ENCODE measurements at regions not wholly inside any gene's neighbourhood (a gene's known extent, or its start where the extent isn't known, plus 50 kb on each side); places are given as distances from the start of the nearest gene placed in this dataset.

DNA sequence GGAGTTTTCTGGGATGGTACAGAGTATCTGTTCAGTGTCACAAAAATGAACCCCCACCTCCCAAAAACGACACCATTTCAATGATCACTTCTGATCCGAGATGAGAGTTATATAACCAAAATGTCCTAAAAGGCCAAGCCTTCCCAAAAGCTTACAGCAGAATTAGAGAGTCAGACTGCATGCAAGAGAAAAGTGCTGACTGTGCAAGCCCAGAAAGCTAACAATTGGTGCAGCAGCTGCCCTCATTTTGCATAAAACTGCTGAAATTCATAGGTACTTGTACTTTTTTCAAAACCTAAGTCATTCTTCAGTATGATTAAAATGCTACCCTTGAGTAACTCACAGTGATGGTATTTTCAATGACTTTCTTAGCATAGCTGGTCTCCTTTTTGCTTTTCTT, 819.6 kb upstream of the ARGLU1 start:
- no peak overlapping the region for H3K4me3 ChIP-seq
- H3K4me1 ChIP-seq, result no peaks in the 10 kb centered on the region
- no peak for DNase-seq
- WGBS, 5 donors, result 69 to 85% (median 75%) methylated on average over 2 of the region's 2 CpGs
- H3K9me3 ChIP-seq, result no peaks in the 10 kb centered on the region
- H3K27me3 ChIP-seq, result no peaks in the 10 kb centered on the region
- intact Hi-C loops (cut with DNase I; ENCODE audit: low total_unique reads), result no loop called here
- no peak overlapping the region for H3K27ac ChIP-seq
- no peaks in the 10 kb centered on the region for H3K36me3 ChIP-seq
- no peak for TF ChIP-seq POLR2AphosphoS5 (IDR thresholded peaks at IDR 0.05)
- TF ChIP-seq POLR2A (IDR thresholded peaks at IDR 0.05), result no peak
- no peak for TF ChIP-seq EP300 (IDR thresholded peaks at IDR 0.05)
- TF ChIP-seq, protein P1, sequence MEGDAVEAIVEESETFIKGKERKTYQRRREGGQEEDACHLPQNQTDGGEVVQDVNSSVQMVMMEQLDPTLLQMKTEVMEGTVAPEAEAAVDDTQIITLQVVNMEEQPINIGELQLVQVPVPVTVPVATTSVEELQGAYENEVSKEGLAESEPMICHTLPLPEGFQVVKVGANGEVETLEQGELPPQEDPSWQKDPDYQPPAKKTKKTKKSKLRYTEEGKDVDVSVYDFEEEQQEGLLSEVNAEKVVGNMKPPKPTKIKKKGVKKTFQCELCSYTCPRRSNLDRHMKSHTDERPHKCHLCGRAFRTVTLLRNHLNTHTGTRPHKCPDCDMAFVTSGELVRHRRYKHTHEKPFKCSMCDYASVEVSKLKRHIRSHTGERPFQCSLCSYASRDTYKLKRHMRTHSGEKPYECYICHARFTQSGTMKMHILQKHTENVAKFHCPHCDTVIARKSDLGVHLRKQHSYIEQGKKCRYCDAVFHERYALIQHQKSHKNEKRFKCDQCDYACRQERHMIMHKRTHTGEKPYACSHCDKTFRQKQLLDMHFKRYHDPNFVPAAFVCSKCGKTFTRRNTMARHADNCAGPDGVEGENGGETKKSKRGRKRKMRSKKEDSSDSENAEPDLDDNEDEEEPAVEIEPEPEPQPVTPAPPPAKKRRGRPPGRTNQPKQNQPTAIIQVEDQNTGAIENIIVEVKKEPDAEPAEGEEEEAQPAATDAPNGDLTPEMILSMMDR (IDR thresholded peaks at IDR 0.05), result no peak

DNA sequence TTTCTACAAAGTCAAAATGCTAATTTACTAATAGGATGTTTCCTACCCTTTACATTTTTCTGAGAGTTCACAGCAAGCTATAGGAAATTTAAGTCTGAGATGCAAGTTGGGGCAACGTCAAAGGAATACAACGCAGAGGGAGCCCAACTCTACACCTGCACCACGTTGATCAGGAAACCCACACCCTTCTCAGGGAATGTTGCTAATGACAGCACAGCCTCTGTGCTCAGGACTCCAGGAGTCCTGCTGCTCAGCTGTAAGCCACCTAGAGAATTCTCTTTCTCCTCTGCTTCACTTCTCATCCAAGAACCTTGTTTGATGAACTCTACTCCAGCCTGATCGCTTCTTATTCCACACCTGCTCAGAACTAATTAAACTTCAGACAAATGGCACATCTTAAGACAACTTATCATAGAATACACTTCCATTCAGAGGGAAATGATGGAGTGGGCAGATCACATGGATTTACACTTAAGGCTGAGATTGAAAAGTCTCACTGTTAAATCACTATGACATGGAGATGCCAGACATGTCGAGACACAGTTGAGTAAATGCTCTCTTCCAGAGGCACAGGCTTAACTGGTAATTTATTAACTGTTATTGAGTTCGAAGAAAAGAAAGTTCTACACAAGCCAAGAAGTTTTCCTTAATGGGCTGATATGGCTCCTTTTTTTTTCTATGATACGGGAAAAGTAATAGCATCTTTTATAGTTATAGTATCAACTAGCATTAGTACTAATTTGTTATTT, 811.6 kb upstream of the ARGLU1 start:
- no peaks in the 10 kb centered on the region for H3K36me3 ChIP-seq
- H3K27me3 ChIP-seq, result no peaks in the 10 kb centered on the region
- intact Hi-C loops (cut with DNase I; ENCODE audit: low total_unique reads), result no loop called here
- no peak overlapping the region for H3K4me3 ChIP-seq
- H3K27ac ChIP-seq, result no peak overlapping the region
- no peak for TF ChIP-seq EP300 (IDR thresholded peaks at IDR 0.05)
- TF ChIP-seq POLR2AphosphoS5 (IDR thresholded peaks at IDR 0.05), result no peak
- no peak for TF ChIP-seq POLR2A (IDR thresholded peaks at IDR 0.05)
- TF ChIP-seq, protein P1 (IDR thresholded peaks at IDR 0.05), result no peak
- H3K9me3 ChIP-seq, result no peaks in the 10 kb centered on the region
- no peaks in the 10 kb centered on the region for H3K4me1 ChIP-seq
- no peak for DNase-seq
- WGBS, 5 donors, result 51 to 62% (median 58%) methylated on average over 7 of the region's 7 CpGs

DNA sequence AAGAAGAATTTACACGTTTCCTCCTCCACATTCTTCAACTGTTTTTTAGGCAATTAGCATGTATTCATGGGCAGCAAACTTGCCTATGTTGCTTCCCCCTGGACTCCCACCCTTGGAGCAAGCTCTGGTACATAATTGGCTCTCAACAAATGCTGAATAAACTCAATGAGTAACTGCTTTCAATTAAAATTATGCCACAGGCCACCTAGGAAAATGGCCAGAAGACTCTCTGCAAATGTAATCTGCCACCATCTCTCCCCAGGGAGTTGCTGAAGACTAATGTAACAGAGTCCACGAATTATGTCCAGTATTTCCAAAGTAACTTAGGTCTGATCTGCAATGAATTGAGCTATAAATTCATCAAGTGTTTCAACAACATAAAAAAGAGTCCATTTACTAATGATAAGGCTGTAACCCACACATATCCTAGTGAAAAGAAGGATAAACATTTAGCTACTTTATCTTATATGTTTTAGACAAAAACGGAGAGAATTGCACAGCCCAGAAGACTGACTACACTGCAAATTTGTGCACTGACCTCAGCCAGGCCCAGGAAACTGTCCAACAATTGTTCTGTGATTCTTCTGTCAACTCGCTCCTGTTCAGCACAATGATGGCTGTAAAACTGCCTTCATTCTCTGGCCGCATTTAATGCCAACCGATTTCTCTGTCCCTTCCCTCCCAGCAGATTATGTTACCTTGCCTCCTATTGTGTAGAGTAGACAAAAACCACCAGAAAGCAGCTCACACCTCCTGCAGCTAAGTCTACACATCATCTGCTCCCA, 808.6 kb upstream of the ARGLU1 start:
- WGBS, 5 donors, result 39 to 51% (median 48%) methylated on average over 6 of the region's 6 CpGs
- intact Hi-C loops (cut with DNase I; ENCODE audit: low total_unique reads), result no loop called here
- H3K27ac ChIP-seq, result no peak overlapping the region
- no peak overlapping the region for H3K4me3 ChIP-seq
- H3K36me3 ChIP-seq, result no peaks in the 10 kb centered on the region
- DNase-seq, result no peak
- TF ChIP-seq EP300 (IDR thresholded peaks at IDR 0.05), result no peak
- no peak for TF ChIP-seq POLR2AphosphoS5 (IDR thresholded peaks at IDR 0.05)
- TF ChIP-seq, protein P1 (IDR thresholded peaks at IDR 0.05), result no peak
- TF ChIP-seq POLR2A (IDR thresholded peaks at IDR 0.05), result no peak
- H3K27me3 ChIP-seq, result no peaks in the 10 kb centered on the region
- no peaks in the 10 kb centered on the region for H3K9me3 ChIP-seq
- H3K4me1 ChIP-seq, result no peaks in the 10 kb centered on the region

DNA sequence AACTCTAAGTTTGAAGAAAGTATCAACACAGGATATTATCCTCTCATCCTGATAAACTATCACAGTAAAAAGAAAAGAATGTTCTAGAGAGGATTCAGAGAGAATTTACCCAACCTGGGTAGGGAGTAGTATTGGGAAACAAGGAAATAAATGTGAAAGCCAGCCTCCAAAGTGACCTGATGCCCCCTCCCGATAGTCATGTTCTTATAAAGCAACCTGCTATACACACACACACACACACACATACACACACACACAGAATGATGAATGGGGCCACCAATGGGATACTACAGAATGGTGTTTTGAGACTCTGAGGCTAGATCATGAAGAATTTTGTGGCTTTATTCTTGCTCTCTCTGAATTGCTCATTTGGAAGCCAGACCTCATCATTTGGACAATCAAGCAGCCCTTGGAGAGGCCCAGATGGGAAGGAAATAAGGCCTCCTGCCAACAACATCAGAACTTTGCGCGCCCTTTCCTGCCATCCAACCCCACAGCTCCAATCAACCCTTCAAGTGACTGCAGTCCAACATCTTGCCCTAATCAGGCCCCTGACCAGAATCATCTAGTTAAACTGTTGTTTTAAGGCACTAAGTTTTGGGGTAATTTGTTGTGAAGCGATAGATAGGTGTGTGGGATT, 807.9 kb upstream of the ARGLU1 start:
- DNase-seq, result no peak
- intact Hi-C loops (cut with DNase I; ENCODE audit: low total_unique reads), result no loop called here

More for the DNA sequence above, 807.9 kb upstream of the ARGLU1 start:
- WGBS, 5 donors, result 68 to 82% (median 77%) methylated on average over 4 of the region's 4 CpGs
- TF ChIP-seq EP300 (IDR thresholded peaks at IDR 0.05) (no peak), POLR2A (IDR thresholded peaks at IDR 0.05) (no peak), POLR2AphosphoS5 (IDR thresholded peaks at IDR 0.05) (no peak)
- TF ChIP-seq, protein P1 (IDR thresholded peaks at IDR 0.05), result no peak
- H3K4me3 ChIP-seq, result no peak overlapping the region
- no peaks in the 10 kb centered on the region for H3K36me3 ChIP-seq
- H3K27me3 ChIP-seq, result no peaks in the 10 kb centered on the region
- H3K9me3 ChIP-seq, result no peaks in the 10 kb centered on the region
- H3K4me1 ChIP-seq, result no peaks in the 10 kb centered on the region
- H3K27ac ChIP-seq, result no peak overlapping the region
